T47D (cell line): ENCODE measurements at regions not wholly inside any gene's neighbourhood (a gene's known extent, or its start where the extent isn't known, plus 50 kb on each side); places are given as distances from the start of the nearest gene placed in this dataset.
A peak's percentile ranks its signal among the peaks of the same experiment; 100 is the strongest.

Experiments
- DNase-seq, 2 experiments: peaks; one replicate each; pipeline versions ENCODE4 v3.0.0 to v3.0.0-alpha.2; 2011 to 2012; ENCODE audit warnings: low read depth in 1 of 2, low spot score in 1 of 2
- JUND ChIP-seq: IDR thresholded peaks from 2 replicates; pipeline ENCODE4 v1.6.1; 2012; ENCODE audit warnings: low read depth
- in situ Hi-C: cut with HindIII; loops from 2 replicates; pipeline ENCODE4 v1.10.0; 2016; ENCODE audit warnings: low sequenced_read_pairs, low pct_unique_long_range_greater_than_20kb

DNA sequence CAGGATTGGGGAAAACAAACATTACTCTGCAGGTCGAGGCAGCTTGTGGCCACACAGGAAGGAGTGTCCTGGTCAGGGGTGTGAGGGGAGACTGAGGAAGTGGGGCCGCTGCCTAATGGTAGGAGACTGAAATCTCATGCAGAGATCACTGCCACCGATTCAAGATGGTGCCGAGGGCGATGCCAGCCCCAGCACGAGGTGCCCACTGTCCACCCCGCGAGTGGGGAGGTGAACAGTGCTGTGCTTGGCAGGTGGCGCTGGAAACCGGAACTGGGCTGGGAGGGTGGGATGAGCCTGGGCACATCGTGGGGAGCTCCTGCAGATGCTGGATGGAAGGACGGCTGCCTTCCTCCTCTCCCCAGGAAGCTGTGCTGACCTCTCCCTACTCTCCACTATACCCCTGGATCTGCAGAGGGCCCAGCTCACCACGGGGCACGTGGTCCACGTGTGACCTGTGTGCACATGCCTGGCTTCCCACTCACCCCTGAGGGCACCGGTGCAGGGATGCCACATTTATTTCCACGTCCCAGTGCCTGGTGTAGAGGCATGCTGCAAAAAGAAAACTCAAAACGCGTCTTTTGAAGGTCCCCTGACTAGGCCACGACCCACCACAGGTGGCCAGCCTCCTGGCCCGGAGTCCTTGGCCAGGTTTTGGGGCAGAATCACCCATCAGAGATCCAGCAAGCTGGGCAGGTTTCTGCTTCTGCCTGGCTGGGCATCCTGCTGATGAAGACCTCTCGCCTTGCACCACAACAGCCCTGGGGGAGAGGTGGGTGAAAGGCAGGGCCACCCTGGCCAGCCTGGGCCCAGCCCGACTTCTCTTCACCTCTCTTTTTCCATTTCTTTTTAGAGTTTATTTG is 71.7 kb upstream of the FCN1 start:
- TF ChIP-seq JUND, result no peak

DNA sequence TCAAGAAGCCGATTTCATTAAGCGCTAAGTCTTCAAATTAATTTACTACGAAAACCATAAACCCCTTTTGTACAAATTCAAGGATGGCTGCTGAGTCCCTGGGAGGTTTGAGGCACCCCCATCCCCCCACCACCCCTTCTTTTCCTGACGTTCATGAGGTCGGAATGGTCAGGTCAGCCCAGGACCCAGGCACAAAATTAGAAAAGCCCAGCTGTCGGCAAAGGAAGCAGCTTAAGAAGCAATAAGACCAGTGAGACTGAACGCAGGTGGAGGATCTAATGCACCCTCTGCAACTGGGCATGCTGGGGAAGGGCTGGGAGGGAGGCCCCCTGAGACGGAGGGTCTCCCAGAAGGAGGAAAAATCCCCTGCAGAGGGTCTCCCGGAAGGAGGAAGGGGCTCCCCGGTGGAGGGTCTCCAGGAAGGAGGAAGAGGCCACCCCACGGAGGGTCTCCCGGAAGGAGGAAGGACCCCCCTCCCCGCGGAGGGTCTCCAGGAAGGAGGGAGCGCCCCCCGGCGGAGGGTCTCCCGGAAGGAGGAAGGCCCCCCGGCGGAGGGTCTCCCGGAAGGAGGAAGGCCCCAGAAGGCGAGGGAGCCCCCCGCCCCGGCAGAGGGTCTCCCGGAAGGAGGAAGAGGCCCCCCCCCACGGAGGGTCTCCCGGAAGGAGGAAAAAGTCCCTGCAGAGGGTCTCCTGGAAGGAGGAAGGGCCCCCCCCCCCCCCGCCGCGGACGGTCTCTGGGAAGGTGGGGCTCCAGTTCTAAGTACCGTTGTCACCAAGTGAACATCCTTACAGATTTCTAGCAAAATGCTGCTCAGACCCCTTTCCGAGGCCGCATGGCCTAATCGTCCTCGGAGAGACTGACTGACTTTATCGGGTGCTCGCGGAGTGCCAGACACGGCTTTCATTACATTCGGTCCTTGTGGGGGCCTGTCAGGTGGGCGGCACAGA is 74.4 kb upstream of the FCN1 start:
- TF ChIP-seq JUND, result no peak
- in situ Hi-C loops, result no loop called here
- DNase-seq, result no peak

More for the DNA sequence above, 71.7 kb upstream of the FCN1 start:
- no peak for DNase-seq
- in situ Hi-C loops, result no loop called here

DNA sequence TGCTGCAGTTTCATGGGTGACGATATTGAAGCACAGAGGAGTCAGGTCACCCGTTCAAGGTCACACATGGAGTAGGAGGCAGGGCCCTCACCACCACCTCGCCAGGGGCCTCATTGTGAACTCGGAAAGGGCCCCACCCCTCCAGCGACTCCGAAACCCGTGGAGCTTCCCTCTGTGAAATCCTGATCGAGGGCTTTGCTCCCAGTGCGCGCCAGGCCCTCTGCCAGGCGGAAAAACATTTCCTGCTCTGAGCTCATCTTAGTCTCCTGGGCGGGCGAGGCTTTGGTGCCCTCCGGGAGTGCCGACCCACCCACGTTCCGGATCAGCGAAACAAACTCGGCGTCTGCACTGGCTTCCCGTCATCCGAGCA is 75.0 kb upstream of the FCN1 start:
- no peak for TF ChIP-seq JUND
- DNase-seq, result no peak
- in situ Hi-C loops, result no loop called here

DNA sequence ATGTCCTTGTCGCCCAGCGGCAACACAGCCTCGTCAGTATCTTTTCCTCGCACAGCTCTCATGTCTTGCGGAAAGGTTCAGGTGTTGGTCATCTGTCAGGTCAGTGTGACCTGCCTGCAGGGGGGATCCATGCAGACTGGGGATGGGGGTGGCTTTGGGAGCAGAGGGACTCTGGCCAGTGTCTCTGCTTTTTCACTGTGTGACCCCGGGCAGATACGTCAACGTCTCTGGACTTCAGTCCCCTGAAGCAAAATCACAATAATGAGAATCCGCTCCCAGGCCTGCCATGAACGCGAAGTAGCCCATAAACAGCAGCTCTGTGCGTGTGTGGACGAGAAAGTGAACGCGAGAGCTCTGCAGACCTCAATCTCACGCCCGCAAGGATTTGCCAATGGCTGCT is 75.7 kb upstream of the FCN1 start:
- TF ChIP-seq JUND, result no peak
- in situ Hi-C loops, result no loop called here
- DNase-seq, result no peak

DNA sequence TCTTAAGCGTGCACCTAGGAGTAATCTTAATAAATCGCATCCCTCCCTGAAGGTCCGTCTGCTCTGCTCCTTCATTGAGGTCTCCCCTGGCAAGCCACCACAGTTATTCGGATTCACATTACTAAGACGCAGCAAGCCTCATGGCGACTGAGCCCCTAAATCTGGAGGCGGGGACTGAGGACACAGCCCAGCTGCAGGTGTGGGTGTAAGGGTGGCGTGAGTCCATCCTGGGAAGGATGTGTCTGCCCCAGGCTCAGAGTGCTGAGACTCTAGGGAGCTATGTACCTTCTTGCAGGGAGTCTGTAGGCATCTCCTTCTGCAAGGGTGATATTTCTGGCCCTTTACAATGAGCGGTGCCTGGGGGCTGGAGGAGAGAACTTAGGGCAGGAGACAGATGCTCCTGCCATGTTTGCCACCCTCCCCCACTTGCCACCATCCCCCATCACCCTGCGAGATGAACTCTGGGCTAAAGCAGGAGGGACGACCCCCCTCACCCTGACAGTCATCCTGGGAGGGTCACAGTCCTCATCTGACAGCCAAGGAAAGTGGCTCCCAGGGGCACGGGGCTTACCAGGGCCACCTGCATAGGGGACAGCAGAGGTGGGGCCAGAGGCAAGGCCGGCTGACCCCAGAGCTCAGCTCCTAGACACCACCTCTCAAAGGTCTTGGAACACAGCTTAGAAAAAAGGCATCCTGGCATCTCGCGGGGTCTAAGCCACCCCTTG is 76.4 kb upstream of the FCN1 start:
- in situ Hi-C loops, result no loop called here
- TF ChIP-seq JUND, result no peak
- DNase-seq, result no peak

DNA sequence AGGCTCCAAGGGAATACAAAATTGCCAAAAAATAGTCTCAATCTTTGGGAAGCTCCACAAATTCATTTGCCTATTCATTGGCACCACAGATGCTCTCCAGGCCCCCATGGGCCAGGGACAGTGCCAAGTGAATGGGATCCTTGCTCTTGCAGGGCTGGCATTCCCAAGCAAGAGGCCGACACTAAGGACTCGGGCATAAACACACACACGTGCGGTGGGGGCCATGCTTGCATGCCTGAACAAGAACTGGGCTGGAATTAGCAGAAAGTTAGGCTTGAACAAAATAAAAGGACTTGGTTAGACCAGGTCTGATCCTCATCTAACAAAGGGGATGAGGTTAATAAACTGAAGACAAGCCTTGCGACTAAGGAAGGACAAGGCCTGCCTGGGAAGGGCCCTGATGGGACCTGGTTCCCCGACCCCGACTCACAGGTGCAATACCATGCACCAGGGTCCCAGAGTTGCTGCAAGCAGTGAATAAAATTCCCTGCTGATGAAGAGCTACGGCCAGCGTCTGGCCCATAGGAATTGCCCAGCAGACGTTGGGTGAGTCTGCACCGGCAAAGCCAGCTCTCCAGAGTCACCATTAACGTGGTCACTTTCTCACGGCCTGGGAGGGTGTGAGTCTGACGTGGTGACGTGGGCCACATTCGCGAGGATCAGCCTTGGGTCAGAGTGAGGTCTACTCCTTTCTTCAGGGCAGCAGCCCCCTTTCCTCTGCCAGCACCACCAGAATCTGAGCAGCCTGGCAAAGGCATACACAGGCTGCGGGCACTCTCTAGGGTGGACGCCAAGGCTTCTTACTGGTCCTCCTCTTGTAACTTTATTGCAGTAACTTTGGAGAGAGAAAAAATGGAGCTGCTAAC is 77.4 kb upstream of the FCN1 start:
- no peak for DNase-seq
- in situ Hi-C loops, result no loop called here

DNA sequence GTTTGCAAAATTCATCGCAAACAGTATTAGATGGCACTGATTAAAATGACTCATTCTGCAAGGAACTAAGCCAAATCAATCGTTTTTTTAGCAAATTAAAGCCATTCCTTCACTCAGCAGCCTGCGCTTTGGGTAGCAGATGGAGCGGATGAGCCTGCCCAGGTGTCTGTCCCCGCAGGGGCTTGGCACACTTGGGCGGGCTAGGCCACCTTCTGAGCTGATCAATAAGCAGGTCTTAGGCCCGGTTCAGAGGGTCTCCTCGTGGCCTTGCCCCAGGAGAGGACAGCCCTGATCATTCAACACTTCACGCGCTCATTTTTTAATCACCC is 78.0 kb upstream of the FCN1 start:
- in situ Hi-C loops, result no loop called here
- no peak for TF ChIP-seq JUND
- no peak for DNase-seq

More for the DNA sequence above, 77.4 kb upstream of the FCN1 start:
- TF ChIP-seq JUND, result no peak

DNA sequence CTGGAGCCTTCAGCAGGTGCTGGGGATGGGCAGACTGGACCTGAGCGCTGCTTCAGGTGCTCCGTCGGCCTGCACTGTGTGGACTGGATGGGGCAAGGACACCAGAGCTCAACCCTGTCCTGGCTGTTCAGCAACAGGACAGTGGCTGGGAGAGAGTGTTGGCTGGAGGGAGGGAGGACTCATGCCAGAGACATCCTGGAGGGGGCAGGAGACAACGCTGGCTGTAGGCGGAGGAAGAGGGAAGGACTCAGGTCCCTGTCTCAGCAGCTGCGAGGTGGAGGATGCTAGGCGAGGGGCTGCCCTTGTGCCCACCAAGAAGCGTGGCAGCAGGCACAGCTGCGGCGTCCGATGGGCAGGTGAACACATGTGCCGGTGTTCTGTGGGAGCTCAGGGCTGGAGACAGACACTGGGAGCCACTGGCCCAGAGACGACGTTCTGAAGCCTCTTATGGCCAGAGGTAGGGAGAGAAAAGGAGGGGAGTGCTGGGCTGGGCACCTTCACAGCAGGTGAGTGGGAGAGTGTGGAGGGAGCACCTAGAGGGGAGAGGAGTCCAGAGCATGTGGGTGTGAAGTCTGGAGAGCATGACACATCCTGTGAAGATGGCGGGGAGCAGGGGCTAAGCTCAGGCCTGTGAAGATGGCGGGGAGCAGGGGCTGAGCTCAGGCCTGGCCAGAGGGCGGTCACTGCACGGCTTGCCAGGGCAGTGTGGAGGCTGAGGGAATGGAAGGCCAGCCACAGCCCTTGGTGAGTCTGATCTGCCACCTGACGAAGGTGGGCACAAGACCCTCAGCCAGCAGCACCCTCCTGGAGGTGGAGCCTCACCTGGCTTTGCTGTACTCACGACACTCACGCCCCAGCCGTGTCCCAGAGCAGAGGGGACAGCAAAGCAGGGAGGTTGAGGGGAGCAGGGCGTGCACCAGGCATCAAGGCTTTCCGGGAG is 79.1 kb upstream of the FCN1 start:
- TF ChIP-seq JUND, result no peak
- in situ Hi-C loops, result no loop called here
- DNase-seq, result no peak

DNA sequence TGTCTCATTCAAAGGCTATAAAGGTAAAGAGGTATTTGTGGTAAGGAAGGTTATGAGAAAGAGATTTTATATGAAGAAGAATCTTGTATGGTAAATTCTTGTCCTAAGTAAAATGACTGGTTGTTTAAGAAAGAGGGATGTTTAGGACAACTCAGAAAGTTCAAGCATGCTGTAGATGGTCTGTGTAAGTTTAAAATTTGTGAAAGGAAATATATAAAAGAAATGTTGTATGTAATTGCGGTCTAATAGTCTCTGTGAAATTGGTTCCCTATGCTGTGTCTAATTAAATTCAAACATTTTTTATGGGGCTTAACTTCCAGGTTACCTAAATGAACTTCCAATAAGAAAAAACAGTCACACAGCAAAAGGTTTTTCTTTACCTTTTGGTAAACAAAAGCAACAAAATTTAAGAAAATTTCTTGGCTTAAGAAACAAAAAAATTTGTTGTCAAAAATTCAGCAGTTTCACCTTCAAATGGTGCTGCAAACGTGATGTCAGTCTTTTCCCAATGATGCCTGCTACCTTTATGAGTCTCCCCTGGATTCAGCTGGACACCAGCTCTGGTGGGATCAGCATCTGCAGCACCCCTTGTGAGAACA is 83.0 kb upstream of the FCN1 start:
- no peak for TF ChIP-seq JUND
- peak in 1 of 2 experiments; percentile 18 for DNase-seq
- in situ Hi-C loops, result no loop called here

DNA sequence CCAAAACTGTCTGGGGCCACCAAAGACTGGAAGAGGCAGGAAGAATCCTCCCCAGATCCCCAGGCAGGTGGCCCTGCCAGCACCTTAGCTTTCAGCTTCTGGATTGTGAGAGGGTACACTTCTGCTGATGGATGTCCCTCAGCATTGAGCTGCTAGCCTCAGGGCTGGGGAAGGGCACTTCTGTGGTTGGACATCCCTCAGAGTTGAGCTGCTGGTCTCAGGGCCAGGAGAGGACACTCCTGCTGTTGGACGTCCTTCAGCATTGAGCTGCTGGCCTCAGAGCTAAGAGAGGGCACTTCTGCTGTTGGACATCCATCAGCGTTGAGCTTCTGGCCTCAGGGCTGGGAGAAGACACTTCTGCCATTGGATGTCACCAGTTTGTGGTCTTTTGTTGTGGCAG is 83.8 kb upstream of the FCN1 start:
- no peak for DNase-seq
- in situ Hi-C loops, result no loop called here
- TF ChIP-seq JUND, result no peak
